Fibroblast of lung (primary cell): ENCODE measurements at regions not wholly inside any gene's neighbourhood (a gene's known extent, or its start where the extent isn't known, plus 50 kb on each side); places are given as distances from the start of the nearest gene placed in this dataset.

ENCODE experiments used
- CTCF ChIP-seq, 2 donors: IDR thresholded peaks in 1 of 2; conservative IDR thresholded peaks in 1 of 2; 1 replicate in 1 of 2; 2 replicates in 1 of 2; pipeline ENCODE4 v1.5.1; 2011 to 2012; ENCODE audit warnings: low read length in 2 of 2, control low read depth in 1 of 2, inconsistent platforms in 1 of 2, low read depth in 1 of 2, mild to moderate bottlenecking in 1 of 2
- EZH2 ChIP-seq: IDR thresholded peaks from 2 replicates; pipeline ENCODE4 v1.5.1; 2012; ENCODE audit warnings: low read length, control low read depth, mild to moderate bottlenecking; ENCODE audit errors: missing control alignments

GRCh38 chr18:10057894-10058791 lies 144.3 kb downstream of the VAPA start:
- no peak for TF ChIP-seq CTCF (conservative IDR thresholded peaks at IDR 0.05 in 1 of 2, IDR thresholded peaks at IDR 0.05 in 1 of 2; ENCODE audit: low read depth in 1 of 2, low read length in 2 of 2)
- TF ChIP-seq EZH2, result no peak
